Coronary artery (tissue), 2 donors: ENCODE measurements at regions not wholly inside any gene's neighbourhood (a gene's known extent, or its start where the extent isn't known, plus 50 kb on each side); places are given as distances from the start of the nearest gene placed in this dataset.

Experiments
- DNase-seq: peaks from one replicate; pipeline ENCODE4 v3.0.0-alpha.2; 2017; ENCODE audit warnings: low spot score
- H3K27ac ChIP-seq, 2 donors: fragments of 200-600 bp; sonication (generic); one replicate each; pipeline ENCODE4 v1.5.1; 2016 to 2019
- H3K4me3 ChIP-seq: fragments of 200-600 bp; sonication (generic); 2 replicates; pipeline ENCODE4 v1.5.1; 2016; ENCODE audit warnings: mild to moderate bottlenecking, moderate library complexity
- TF ChIP-seq, protein P1 (sequence below): fragments of 200-600 bp; sonication (generic); IDR thresholded peaks from one replicate; pipeline ENCODE4 v1.5.1; 2019; ENCODE audit warnings: antibody characterized with exemption

DNA sequence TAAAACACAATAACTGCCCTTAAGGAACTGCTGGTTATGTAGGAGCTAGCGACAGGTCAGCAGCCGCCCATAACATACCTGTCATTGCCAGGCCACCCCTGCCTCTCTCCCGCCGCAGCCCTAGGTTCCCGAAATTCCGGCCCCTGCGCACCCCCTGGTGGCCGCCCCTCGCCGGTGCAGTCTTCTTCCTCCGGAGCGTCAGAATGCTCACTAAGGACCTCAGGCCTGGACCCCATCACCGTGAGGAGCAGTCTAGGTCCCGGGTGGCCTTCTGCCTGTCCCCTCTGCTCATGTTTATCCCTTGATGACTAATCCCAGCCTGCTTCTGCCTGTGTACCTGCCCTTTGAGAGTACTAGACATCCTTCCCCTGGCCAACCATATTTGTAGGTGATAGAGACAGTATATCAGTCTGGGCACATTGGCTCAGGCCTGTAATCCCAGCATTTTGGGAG is 115.7 kb upstream of the SLC1A4 start:
- TF ChIP-seq, protein P1, sequence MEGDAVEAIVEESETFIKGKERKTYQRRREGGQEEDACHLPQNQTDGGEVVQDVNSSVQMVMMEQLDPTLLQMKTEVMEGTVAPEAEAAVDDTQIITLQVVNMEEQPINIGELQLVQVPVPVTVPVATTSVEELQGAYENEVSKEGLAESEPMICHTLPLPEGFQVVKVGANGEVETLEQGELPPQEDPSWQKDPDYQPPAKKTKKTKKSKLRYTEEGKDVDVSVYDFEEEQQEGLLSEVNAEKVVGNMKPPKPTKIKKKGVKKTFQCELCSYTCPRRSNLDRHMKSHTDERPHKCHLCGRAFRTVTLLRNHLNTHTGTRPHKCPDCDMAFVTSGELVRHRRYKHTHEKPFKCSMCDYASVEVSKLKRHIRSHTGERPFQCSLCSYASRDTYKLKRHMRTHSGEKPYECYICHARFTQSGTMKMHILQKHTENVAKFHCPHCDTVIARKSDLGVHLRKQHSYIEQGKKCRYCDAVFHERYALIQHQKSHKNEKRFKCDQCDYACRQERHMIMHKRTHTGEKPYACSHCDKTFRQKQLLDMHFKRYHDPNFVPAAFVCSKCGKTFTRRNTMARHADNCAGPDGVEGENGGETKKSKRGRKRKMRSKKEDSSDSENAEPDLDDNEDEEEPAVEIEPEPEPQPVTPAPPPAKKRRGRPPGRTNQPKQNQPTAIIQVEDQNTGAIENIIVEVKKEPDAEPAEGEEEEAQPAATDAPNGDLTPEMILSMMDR = peak; percentile 95
- peak; percentile 83 for DNase-seq
- H3K4me3 ChIP-seq = peak overlapping the region; percentile 65
- no peak overlapping the region for H3K27ac ChIP-seq

DNA sequence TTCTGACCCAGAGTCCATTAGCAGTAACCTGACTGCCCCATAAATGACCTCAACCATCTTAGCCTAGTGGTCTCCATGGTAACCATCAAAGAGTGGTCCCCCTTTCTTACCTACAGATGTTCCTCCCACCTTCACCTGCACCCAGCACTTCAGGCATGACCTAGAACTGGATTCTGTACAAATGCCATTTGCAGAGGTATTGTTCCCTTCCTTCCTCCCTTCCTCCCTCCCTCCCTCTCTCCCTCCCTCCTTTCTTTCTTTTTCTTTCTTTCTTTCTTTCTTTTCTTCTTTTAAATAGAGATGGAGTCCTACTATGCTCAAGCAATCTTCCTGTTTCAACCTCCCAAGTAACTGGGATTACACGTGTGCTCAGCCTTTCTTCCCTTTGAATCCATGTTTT is 114.6 kb upstream of the SLC1A4 start:
- no peak for DNase-seq
- Histone ChIP-seq H3K27ac (no peak overlapping the region), H3K4me3 (no peak overlapping the region)
- TF ChIP-seq, protein P1 = no peak

DNA sequence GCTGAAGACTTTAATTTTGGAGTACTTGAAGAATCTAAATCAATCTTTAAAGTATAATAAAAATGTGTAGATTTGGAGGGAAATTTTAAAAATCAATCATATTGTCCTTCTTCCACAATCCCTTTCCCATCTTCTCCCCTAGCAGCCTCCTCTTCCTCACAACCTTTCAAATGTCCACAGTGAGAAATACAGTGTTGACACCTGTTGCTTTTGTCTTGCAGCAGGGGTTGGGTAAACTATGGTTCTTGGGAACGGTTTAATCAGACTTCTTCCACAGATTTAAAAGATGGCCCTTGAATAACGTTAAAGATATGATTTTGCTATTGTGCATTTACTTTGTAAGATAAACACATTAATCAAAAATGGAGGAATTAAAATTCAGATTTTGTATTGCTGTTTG is 113.8 kb upstream of the SLC1A4 start:
- no peak overlapping the region for H3K4me3 ChIP-seq
- DNase-seq = no peak
- H3K27ac ChIP-seq = peak overlapping the region in 1 of 2 donors; percentile 57
- TF ChIP-seq, protein P1 = no peak

DNA sequence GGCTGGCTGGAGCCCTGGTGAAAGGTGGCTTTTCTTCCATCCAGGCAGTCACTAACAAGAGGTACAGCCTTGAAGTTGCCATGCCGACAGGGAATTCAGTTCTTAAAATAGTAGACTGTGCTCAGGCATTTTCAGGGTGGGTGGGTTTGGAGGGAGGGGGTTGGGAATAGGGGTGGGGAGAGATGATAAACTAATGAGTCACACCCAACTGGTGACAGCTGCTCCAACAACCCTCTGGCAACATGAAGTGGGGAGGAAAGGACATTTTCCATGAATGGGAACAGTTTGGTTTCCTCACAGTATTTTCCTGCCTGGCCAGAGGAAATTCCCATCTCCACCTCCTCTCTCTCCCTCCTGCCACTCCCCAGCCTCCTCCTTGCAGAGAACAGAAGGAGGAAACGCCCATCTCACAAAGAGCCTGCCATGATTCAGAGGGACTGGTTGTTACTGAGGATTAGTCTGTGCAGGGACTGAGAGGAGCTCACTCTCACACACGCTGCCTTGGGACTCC is 113.0 kb upstream of the SLC1A4 start:
- TF ChIP-seq, protein P1 = no peak
- peak overlapping the region; percentile 11 to 57 for H3K27ac ChIP-seq
- DNase-seq = peak; percentile 76
- H3K4me3 ChIP-seq = no peak overlapping the region

DNA sequence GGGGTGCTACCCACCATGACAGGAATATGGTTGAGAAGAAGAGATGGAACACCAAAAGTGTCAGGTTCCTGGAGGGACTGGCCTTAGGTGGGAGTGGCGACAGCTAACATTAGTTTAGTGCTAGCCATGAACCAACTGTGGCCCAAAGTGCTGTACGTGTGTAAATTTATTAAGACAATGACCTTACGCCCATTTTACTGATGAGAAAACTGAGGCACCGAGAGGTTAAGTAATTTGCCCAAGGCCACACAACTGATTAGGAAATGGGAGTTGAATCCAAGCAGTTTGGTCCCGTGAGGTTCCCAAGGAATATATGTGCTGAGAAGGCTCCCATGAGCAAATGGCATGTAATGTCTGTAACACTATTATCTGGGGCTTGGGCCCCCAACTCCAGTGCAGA is 109.5 kb upstream of the SLC1A4 start:
- TF ChIP-seq, protein P1 = no peak
- DNase-seq = no peak
- H3K4me3 ChIP-seq = no peak overlapping the region

DNA sequence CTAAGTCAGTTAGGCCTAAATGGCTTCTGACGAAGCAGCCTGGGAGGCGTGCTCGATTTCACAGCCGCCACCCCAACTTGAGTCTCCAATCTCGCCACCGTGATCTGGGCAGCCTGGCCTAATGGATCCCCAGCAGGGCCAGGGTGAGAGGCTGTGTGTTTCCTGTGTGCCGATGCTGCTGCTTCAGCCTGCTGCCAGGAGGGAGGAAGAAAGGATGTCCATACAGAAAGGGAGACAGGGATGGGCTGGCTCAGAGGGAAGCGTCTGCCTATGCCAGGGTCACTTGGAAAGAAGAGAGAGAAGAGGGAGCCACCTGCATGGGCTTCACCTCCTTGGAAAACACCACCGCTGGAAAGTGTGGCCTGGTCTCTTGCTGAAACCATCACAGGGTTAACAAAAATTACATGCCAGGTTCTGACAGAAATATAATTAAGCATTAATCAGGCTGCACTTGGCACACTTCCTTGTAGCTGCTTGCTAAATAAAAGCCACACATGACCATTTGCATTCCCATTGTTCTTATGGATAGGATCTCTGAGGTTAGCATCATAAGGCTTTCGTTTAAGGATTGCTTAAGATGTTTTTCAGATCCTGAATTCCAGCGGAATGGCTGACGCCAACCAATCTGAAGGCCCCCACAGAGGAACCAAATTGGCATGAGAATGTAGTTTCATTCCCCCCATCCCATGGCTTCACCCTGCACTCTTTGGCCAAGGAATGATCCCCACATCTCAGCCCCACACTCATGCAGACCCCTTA is 108.8 kb upstream of the SLC1A4 start:
- TF ChIP-seq, protein P1 = no peak
- no peak for DNase-seq
- no peak overlapping the region for H3K27ac ChIP-seq
- H3K4me3 ChIP-seq = no peak overlapping the region

More for the DNA sequence above, 109.5 kb upstream of the SLC1A4 start:
- H3K27ac ChIP-seq = no peak overlapping the region

DNA sequence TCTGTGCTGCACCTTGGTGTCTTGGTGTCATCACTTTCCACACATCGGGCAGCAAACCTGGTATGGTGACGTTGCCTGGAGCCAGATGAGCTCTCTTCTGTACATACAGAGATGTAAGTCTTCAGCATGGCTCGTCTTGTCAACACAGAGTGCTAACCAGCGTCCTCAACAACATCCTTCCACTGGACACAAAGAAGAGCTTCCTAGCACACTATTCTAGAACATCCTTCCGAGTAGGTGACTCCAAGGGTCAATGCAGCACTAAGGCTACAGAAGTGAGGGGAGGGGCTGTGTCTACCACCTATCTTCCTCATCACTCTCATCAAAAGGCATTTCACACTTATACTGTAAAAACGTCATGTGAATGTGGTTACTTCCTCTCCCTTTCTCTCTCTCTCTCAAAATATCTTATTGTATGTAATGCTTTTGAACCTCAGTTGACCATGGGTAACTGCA is 108.1 kb upstream of the SLC1A4 start:
- Histone ChIP-seq H3K27ac (no peak overlapping the region), H3K4me3 (no peak overlapping the region)
- TF ChIP-seq, protein P1 = no peak
- DNase-seq = no peak
